ENCODE measurements at regions not wholly inside any gene's neighbourhood (a gene's known extent, or its start where the extent isn't known, plus 50 kb on each side); places are given as distances from the start of the nearest gene placed in this dataset.

DNA sequence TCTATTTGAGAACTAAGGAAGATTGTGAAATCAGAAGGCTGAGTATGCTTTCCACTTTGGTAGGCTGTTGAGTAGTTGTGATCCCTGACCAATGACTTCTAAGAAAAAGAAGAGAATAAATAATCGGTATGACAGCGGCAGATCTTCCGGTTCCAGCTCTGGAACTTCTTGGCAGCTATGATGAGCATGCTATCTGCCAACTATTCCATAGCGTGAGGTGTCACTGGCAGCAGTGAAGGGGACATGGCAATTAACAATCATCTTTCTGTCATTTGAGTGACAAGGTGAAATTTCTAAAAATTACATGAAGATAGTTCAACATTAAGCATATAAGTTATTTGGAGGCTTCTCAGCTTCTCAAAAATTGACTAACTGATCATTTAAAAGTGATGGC is 140.1 kb upstream of the NETO1 start:
- no peak for TF ChIP-seq CTCF (IDR thresholded peaks at IDR 0.05; ENCODE audit: partially characterized antibody, unreplicated experiment)
- Mint-ChIP-seq H3K9me3 (ENCODE audit: unreplicated experiment) (no peaks in the 10 kb centered on the region), H3K36me3 (ENCODE audit: unreplicated experiment) (no peaks in the 10 kb centered on the region), H3K4me3 (ENCODE audit: unreplicated experiment) (no peak overlapping the region), H3K27ac (ENCODE audit: unreplicated experiment) (no peak overlapping the region), H3K27me3 (ENCODE audit: unreplicated experiment) (no peaks in the 10 kb centered on the region), H3K4me1 (ENCODE audit: low read depth, unreplicated experiment) (no peaks in the 10 kb centered on the region)
- DNase-seq: no peak

DNA sequence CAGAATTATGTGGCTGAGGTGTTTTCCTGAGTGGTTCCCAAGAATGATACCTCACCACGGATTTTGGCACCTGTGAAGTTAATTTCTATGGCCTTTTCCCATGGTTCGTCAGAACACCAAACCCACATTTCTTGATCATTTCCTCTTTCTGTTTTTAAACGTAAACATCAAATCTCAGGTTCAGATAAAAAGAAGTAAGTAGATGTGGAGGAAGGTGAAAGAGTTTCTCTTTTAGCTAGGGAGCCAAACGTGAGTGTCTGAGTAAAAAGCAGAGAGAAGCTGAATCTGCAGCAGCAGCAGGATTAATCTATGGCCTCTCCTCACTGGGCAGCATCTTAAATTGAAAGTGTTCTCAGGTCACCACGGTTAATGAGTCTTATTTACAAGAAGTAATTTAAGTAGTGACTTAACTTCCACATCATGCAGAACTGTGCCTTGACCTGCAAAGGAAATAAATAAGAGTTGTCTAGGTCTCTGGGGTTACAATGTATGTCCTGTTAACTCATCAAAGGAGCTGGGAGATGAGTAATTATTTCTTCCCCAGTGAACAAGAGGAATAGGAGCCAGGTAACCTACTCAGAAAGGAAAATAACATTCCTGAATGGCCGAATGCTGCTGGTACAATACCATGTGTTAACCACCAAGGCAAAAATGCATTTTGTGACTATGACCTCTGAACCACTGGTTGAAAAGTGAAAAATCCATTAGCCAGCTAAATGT is 139.6 kb upstream of the NETO1 start:
- H3K27ac Mint-ChIP-seq (ENCODE audit: unreplicated experiment): no peak overlapping the region
- H3K27me3 Mint-ChIP-seq (ENCODE audit: unreplicated experiment): no peaks in the 10 kb centered on the region
- H3K4me3 Mint-ChIP-seq (ENCODE audit: unreplicated experiment): no peak overlapping the region
- H3K36me3 Mint-ChIP-seq (ENCODE audit: unreplicated experiment): no peaks in the 10 kb centered on the region
- no peaks in the 10 kb centered on the region for H3K4me1 Mint-ChIP-seq (ENCODE audit: low read depth, unreplicated experiment)
- H3K9me3 Mint-ChIP-seq (ENCODE audit: unreplicated experiment): no peaks in the 10 kb centered on the region
- no peak for TF ChIP-seq CTCF (IDR thresholded peaks at IDR 0.05; ENCODE audit: partially characterized antibody, unreplicated experiment)
- no peak for DNase-seq

DNA sequence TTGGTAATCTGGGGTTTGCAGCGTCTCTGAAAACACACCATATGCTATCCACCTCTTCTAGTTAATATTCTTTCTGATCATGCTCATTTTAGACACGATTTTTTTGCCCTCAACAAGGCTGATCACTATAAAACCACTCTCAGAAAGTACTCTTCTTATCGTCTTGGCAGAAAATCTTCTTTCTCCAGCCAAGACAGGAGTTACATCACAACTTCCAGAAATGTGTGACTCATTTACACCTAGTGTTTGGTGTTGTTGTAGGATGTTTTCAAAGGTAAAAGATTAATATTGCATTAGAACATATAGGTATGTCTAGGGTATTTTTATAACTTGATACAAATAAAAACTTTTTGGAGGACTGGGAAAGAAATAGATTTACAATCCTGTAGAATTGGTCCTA is 138.5 kb upstream of the NETO1 start:
- Mint-ChIP-seq H3K36me3 (ENCODE audit: unreplicated experiment) (no peaks in the 10 kb centered on the region), H3K4me1 (ENCODE audit: low read depth, unreplicated experiment) (no peaks in the 10 kb centered on the region), H3K27ac (ENCODE audit: unreplicated experiment) (no peak overlapping the region), H3K27me3 (ENCODE audit: unreplicated experiment) (peaks cover 1% of the 10 kb centered on the region), H3K4me3 (ENCODE audit: unreplicated experiment) (no peak overlapping the region), H3K9me3 (ENCODE audit: unreplicated experiment) (no peaks in the 10 kb centered on the region)
- TF ChIP-seq CTCF (IDR thresholded peaks at IDR 0.05; ENCODE audit: partially characterized antibody, unreplicated experiment): no peak
- no peak for DNase-seq

GRCh38 chr18:73004260-73004659 is 136.5 kb upstream of the NETO1 start:
- Mint-ChIP-seq H3K27me3 (ENCODE audit: unreplicated experiment) (peaks cover 1% of the 10 kb centered on the region), H3K36me3 (ENCODE audit: unreplicated experiment) (no peaks in the 10 kb centered on the region), H3K4me3 (ENCODE audit: unreplicated experiment) (no peak overlapping the region), H3K4me1 (ENCODE audit: low read depth, unreplicated experiment) (no peaks in the 10 kb centered on the region), H3K9me3 (ENCODE audit: unreplicated experiment) (no peaks in the 10 kb centered on the region), H3K27ac (ENCODE audit: unreplicated experiment) (no peak overlapping the region)
- DNase-seq: no peak
- no peak for TF ChIP-seq CTCF (IDR thresholded peaks at IDR 0.05; ENCODE audit: partially characterized antibody, unreplicated experiment)

GRCh38 chr18:72999971-73000607 is 132.3 kb upstream of the NETO1 start:
- no peaks in the 10 kb centered on the region for H3K4me1 Mint-ChIP-seq (ENCODE audit: low read depth, unreplicated experiment)
- no peak overlapping the region for H3K27ac Mint-ChIP-seq (ENCODE audit: unreplicated experiment)
- DNase-seq: no peak
- no peaks in the 10 kb centered on the region for H3K36me3 Mint-ChIP-seq (ENCODE audit: unreplicated experiment)
- no peak for TF ChIP-seq CTCF (IDR thresholded peaks at IDR 0.05; ENCODE audit: partially characterized antibody, unreplicated experiment)
- no peaks in the 10 kb centered on the region for H3K9me3 Mint-ChIP-seq (ENCODE audit: unreplicated experiment)
- H3K27me3 Mint-ChIP-seq (ENCODE audit: unreplicated experiment): peaks cover 1% of the 10 kb centered on the region
- H3K4me3 Mint-ChIP-seq (ENCODE audit: unreplicated experiment): no peak overlapping the region

Data from glutamatergic neuron (in vitro differentiated cells).